Calu3 (cell line): ENCODE measurements at regions not wholly inside any gene's neighbourhood (a gene's known extent, or its start where the extent isn't known, plus 50 kb on each side); places are given as distances from the start of the nearest gene placed in this dataset.

Experiments
- BruUV-seq: library from RNA; stranded (reverse); fragments of 400-500 nt; replicated peaks from 2 replicates; lab custom pipeline; 2021; lab: Mats Ljungman, UMichigan
- CTCF ChIA-PET: fragments of 300-600 bp; sonication (Branson Sonifier 250); formaldehyde crosslinking; loops from one replicate; lab custom pipeline; 2022; ENCODE audit warnings: antibody characterized with exemption; lab: Charles Lee
- DNase-seq: peaks from one replicate; pipeline ENCODE4 v3.0.0; 2022
- H3K27ac Mint-ChIP-seq: one replicate; pipeline ENCODE4 v1.8.0; 2022; ENCODE audit warnings: mixed read lengths; ENCODE audit not compliant: unreplicated experiment
- H3K27me3 Mint-ChIP-seq: one replicate; pipeline ENCODE4 v1.8.0; 2022; ENCODE audit warnings: mixed read lengths; ENCODE audit not compliant: unreplicated experiment
- H3K36me3 Mint-ChIP-seq: one replicate; pipeline ENCODE4 v1.8.0; 2022; ENCODE audit warnings: mild to moderate bottlenecking, moderate library complexity, mixed read lengths; ENCODE audit not compliant: insufficient read depth, unreplicated experiment
- H3K4me1 Mint-ChIP-seq: one replicate; pipeline ENCODE4 v1.8.0; 2022; ENCODE audit warnings: mild to moderate bottlenecking, low read depth, mixed read lengths; ENCODE audit not compliant: unreplicated experiment
- H3K4me3 Mint-ChIP-seq: one replicate; pipeline ENCODE4 v1.8.0; 2022; ENCODE audit warnings: mild to moderate bottlenecking, low read depth, moderate library complexity, mixed read lengths; ENCODE audit not compliant: unreplicated experiment
- H3K9me3 Mint-ChIP-seq: one replicate; pipeline ENCODE4 v1.8.0; 2022; ENCODE audit warnings: low read depth, mixed read lengths; ENCODE audit not compliant: unreplicated experiment
- intact Hi-C: fragments of 100-400 bp; cut with micrococcal nuclease; formaldehyde crosslinking; loops from one replicate; pipeline ENCODE4 v1.10.0; 2022; ENCODE audit not compliant: unreplicated experiment
- TF ChIP-seq, protein P1 (sequence below): fragments of 200-600 bp; IDR thresholded peaks from one replicate; pipeline ENCODE4 v1.8.0; 2022; ENCODE audit warnings: antibody characterized with exemption; ENCODE audit not compliant: unreplicated experiment

DNA sequence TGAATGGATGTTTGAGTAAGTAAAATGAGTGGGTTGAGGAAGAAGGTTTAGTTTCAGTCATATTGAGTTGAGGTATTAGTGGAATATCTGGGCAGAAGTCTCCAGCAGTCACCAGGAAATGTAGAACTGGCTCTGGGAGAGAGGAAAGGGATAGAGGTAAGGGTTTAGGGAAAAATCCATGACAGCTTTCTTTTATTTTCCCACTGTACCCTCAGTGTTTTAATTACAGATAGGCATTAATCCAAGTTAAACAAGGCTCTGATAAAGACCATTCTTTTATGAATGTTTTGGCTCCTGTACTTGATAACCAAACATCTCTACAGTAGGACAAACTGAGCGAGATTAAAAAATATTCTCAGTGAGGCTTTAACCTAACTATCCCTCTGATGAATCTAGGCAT, 318.4 kb upstream of the SYNCRIP start:
- no peak for DNase-seq
- no peak overlapping the region for H3K27ac Mint-ChIP-seq
- no peaks in the 10 kb centered on the region for H3K36me3 Mint-ChIP-seq
- CTCF ChIA-PET = no interaction called here
- H3K9me3 Mint-ChIP-seq = no peaks in the 10 kb centered on the region
- BruUV-seq = no TSS peak
- no peaks in the 10 kb centered on the region for H3K4me1 Mint-ChIP-seq
- intact Hi-C loops = no loop called here
- TF ChIP-seq, protein P1, sequence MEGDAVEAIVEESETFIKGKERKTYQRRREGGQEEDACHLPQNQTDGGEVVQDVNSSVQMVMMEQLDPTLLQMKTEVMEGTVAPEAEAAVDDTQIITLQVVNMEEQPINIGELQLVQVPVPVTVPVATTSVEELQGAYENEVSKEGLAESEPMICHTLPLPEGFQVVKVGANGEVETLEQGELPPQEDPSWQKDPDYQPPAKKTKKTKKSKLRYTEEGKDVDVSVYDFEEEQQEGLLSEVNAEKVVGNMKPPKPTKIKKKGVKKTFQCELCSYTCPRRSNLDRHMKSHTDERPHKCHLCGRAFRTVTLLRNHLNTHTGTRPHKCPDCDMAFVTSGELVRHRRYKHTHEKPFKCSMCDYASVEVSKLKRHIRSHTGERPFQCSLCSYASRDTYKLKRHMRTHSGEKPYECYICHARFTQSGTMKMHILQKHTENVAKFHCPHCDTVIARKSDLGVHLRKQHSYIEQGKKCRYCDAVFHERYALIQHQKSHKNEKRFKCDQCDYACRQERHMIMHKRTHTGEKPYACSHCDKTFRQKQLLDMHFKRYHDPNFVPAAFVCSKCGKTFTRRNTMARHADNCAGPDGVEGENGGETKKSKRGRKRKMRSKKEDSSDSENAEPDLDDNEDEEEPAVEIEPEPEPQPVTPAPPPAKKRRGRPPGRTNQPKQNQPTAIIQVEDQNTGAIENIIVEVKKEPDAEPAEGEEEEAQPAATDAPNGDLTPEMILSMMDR = no peak
- no peak overlapping the region for H3K4me3 Mint-ChIP-seq
- H3K27me3 Mint-ChIP-seq = no peaks in the 10 kb centered on the region

DNA sequence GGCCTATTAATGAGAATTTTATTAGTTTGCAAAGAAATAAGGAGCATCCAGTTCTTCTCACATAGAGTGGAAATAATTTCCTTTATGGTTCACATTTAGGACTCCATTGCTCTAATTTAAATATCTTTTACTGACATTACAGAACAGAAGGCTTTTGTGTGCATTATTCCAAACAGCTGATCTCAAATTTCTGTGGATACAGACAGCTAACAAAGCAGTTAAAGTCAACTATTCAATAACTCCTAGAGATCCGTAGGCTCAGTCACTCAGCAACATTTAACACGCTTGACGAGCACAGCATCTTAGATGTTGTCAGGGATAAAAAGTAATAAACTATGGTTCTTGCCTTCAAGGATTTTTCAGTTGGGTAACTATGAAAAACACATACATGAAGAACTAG, 305.8 kb upstream of the SYNCRIP start:
- no peaks in the 10 kb centered on the region for H3K27me3 Mint-ChIP-seq
- no peaks in the 10 kb centered on the region for H3K36me3 Mint-ChIP-seq
- no peaks in the 10 kb centered on the region for H3K9me3 Mint-ChIP-seq
- no peak overlapping the region for H3K4me3 Mint-ChIP-seq
- intact Hi-C loops = no loop called here
- TF ChIP-seq, protein P1 = no peak
- no peak overlapping the region for H3K27ac Mint-ChIP-seq
- CTCF ChIA-PET = no interaction called here
- no peaks in the 10 kb centered on the region for H3K4me1 Mint-ChIP-seq
- no TSS peak for BruUV-seq
- no peak for DNase-seq

DNA sequence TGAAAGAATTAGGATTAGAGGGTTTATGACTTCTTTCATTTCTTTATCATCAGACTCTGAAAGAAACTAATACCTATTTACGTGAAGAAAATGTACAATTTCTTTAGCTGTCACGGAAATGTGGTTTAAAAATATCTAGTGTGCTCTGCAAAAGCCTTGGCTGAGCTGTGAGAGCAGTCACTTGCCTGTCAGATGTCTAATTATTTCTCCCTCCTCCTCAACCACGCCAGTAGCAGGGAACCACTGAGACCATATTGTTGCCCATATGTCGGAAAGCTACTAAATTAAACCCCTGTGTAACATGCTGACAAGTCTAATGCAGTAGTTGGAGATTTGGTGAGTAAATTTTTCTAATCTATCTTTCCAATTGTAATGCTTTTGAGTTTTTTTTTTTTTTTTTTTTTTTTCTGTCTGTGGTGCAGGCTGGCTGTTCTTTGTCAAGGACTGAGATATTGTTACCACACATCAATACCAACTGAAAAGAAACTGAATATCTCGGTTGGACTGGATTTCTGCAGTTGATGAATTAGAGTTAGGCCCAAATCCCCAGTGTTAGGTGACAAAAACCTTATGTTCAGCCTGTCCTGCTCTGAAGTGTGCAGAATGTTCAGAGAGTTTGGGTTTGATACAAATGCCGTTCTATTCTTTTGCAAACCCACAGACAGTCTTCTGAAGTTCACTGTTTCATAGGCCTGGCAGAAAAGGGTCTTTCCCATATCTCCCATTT, 302.9 kb upstream of the SYNCRIP start:
- H3K9me3 Mint-ChIP-seq = no peaks in the 10 kb centered on the region
- H3K4me1 Mint-ChIP-seq = no peaks in the 10 kb centered on the region
- no peak for DNase-seq
- TF ChIP-seq, protein P1 = no peak
- CTCF ChIA-PET = no interaction called here
- intact Hi-C loops = no loop called here
- H3K27me3 Mint-ChIP-seq = no peaks in the 10 kb centered on the region
- no TSS peak for BruUV-seq
- no peak overlapping the region for H3K4me3 Mint-ChIP-seq
- H3K27ac Mint-ChIP-seq = no peak overlapping the region
- no peaks in the 10 kb centered on the region for H3K36me3 Mint-ChIP-seq

DNA sequence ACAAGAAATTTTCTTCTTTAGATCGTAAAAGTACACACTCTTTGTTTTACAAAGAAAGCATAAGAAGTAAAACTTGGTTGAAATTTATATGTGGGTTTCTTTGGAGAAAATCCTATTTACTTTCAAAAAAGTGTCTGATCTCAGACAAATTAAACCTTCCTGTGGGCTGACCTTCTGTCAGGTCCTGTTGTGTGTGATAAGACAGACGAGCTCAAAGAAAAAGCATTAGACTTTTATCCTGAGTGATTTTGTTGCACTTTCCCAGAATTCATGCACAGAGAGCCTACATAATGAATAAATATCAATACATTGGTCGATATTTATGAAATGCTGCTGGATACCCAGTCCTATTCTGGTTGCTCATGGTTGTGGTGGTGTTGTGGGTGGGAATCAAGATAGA, 302.1 kb upstream of the SYNCRIP start:
- H3K4me3 Mint-ChIP-seq = no peak overlapping the region
- CTCF ChIA-PET = no interaction called here
- no peak for DNase-seq
- intact Hi-C loops = no loop called here
- no TSS peak for BruUV-seq
- H3K27me3 Mint-ChIP-seq = no peaks in the 10 kb centered on the region
- TF ChIP-seq, protein P1 = no peak
- no peaks in the 10 kb centered on the region for H3K9me3 Mint-ChIP-seq
- no peaks in the 10 kb centered on the region for H3K36me3 Mint-ChIP-seq
- no peak overlapping the region for H3K27ac Mint-ChIP-seq
- H3K4me1 Mint-ChIP-seq = no peaks in the 10 kb centered on the region
